ENCODE measurements at regions not wholly inside any gene's neighbourhood (a gene's known extent, or its start where the extent isn't known, plus 50 kb on each side); places are given as distances from the start of the nearest gene placed in this dataset.
"Not testable (repeated sequence)": the region's sequence is repeated elsewhere in the genome, so short reads cannot be mapped to it uniquely, and the experiment has no call there.

- no peak for DNase-seq (ENCODE audit: low read depth)
These were observed 526.8 kb downstream of the CD109 start for GRCh38 chr6:74222768-74223333.

GRCh38 chr6:74213995-74214394, 518.0 kb downstream of the CD109 start:
- no peak for DNase-seq (ENCODE audit: low read depth)

GRCh38 chr6:74208239-74208638, 512.2 kb downstream of the CD109 start:
- DNase-seq (ENCODE audit: low read depth): no peak

- DNase-seq (ENCODE audit: low read depth): no peak
These were observed 503.4 kb downstream of the CD109 start for GRCh38 chr6:74199215-74199915.

- DNase-seq (ENCODE audit: low read depth): no peak
These were observed 501.3 kb downstream of the CD109 start for GRCh38 chr6:74197310-74197709.

GRCh38 chr6:74187811-74188210, 491.8 kb downstream of the CD109 start:
- no peak for DNase-seq (ENCODE audit: low read depth)

GRCh38 chr6:74182992-74183391, 487.0 kb downstream of the CD109 start:
- no peak for DNase-seq (ENCODE audit: low read depth)

- no peak for DNase-seq (ENCODE audit: low read depth)
These were observed 485.5 kb downstream of the CD109 start for GRCh38 chr6:74181471-74181870.

- no peak for DNase-seq (ENCODE audit: low read depth)
These were observed 481.5 kb downstream of the CD109 start for GRCh38 chr6:74177506-74177905.

- not testable (repeated sequence) for DNase-seq (ENCODE audit: low read depth)
These were observed 474.5 kb downstream of the CD109 start for GRCh38 chr6:74170550-74170949.

GRCh38 chr6:74170118-74170517, 474.1 kb downstream of the CD109 start:
- no peak for DNase-seq (ENCODE audit: low read depth)

- DNase-seq (ENCODE audit: low read depth): no peak
These were observed 472.0 kb downstream of the CD109 start for GRCh38 chr6:74167976-74168375.

GRCh38 chr6:74167511-74167910, 471.5 kb downstream of the CD109 start:
- DNase-seq (ENCODE audit: low read depth): no peak

GRCh38 chr6:74166849-74167248, 470.8 kb downstream of the CD109 start:
- peak; percentile 15 for DNase-seq (ENCODE audit: low read depth)

GRCh38 chr6:74161380-74161779, 465.4 kb downstream of the CD109 start:
- DNase-seq (ENCODE audit: low read depth): no peak

GRCh38 chr6:74152096-74152675, 456.2 kb downstream of the CD109 start:
- no peak for DNase-seq (ENCODE audit: low read depth)

GRCh38 chr6:74145931-74146330, 449.9 kb downstream of the CD109 start:
- no peak for DNase-seq (ENCODE audit: low read depth)

GRCh38 chr6:74137911-74138310, 441.9 kb downstream of the CD109 start:
- DNase-seq (ENCODE audit: low read depth): peak; percentile 78

- no peak for DNase-seq (ENCODE audit: low read depth)
These were observed 438.3 kb downstream of the CD109 start for GRCh38 chr6:74134327-74134726.

GRCh38 chr6:74133073-74133472, 437.1 kb downstream of the CD109 start:
- no peak for DNase-seq (ENCODE audit: low read depth)

- DNase-seq (ENCODE audit: low read depth): no peak
These were observed 434.6 kb downstream of the CD109 start for GRCh38 chr6:74130641-74131040.

GRCh38 chr6:74128536-74128935, 432.5 kb downstream of the CD109 start:
- peak; percentile 17 for DNase-seq (ENCODE audit: low read depth)

GRCh38 chr6:74117113-74117512, 421.1 kb downstream of the CD109 start:
- no peak for DNase-seq (ENCODE audit: low read depth)

All from HT1080 (cell line).